ENCODE measurements at regions not wholly inside any gene's neighbourhood (a gene's known extent, or its start where the extent isn't known, plus 50 kb on each side); places are given as distances from the start of the nearest gene placed in this dataset.

DNA sequence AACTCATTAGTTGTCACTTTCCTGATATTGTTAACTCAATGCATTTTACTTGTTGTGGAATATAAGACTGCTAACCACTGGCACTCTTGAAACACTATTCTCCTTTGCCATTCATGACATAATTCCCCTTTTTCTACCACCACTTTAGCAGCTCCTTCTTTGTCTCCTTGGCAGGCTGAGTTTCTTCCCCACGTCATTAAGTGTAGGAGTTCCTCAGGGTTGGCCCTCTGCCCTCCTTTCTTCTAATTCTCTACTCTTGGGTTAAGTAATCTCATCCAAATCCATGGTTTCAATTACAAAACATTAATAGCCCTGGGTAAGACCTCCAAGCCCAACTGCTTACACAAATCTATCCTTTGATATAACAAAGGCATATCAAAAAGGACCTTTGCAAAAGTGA, 175.1 kb downstream of the HGF start:
- Histone ChIP-seq H3K4me2 (ENCODE audit: low read depth, low read length) (no peak overlapping the region), H3K4me1 (ENCODE audit: insufficient read depth, low read length) (no peaks in the 10 kb centered on the region), H3K27me3 (ENCODE audit: control insufficient read depth in 1 of 2, insufficient read depth in 2 of 2, low read length in 2 of 2) (no peaks in the 10 kb centered on the region), H3K79me2 (ENCODE audit: insufficient read depth, low read length) (no peaks in the 10 kb centered on the region), H3K9ac (ENCODE audit: insufficient read depth, low read depth, low read length) (no peak overlapping the region), H3K4me3 (replicated peaks in 1 of 3; ENCODE audit: insufficient read depth in 1 of 3, low read depth in 2 of 3, low read length in 3 of 3) (no peak overlapping the region), H2AFZ (ENCODE audit: low read length) (no peak overlapping the region), H3K27ac (ENCODE audit: extremely low read length, insufficient read depth, low read length) (no peak overlapping the region), H3K9me3 (ENCODE audit: low read length) (no peaks in the 10 kb centered on the region), H3K36me3 (replicated peaks in 1 of 2; ENCODE audit: control insufficient read depth in 1 of 2, insufficient read depth in 2 of 2, low read length in 2 of 2) (no peaks in the 10 kb centered on the region), H4K20me1 (ENCODE audit: insufficient read depth, low read length) (no peaks in the 10 kb centered on the region)
- CTCF ChIA-PET (ENCODE audit: low intra/inter-chr PET ratio, low total read pairs), result no interaction called here
- BruUV-seq (replicated peaks), result no TSS peak
- ATAC-seq, result no peak
- FAIRE-seq, result no peak
- 3% methylated on average over 1 of the region's 1 CpG for WGBS (ENCODE audit: low lambda C conversion rate)
- intact Hi-C loops (cut with micrococcal nuclease; ENCODE audit: unreplicated experiment), result no loop called here
- no peak for DNase-seq (ENCODE audit: low spot score)
- POLR2A ChIA-PET, result no interaction called here
- in situ Hi-C loops (cut with HindIII; ENCODE audit: extremely low pct_ligation_motif_present, low pct_unique_long_range_greater_than_20kb), result no loop called here
- TF ChIP-seq MED13 (CRISPR knock-in tag; IDR thresholded peaks at IDR 0.05) (no peak), ZNF207 (IDR thresholded peaks at IDR 0.05; ENCODE audit: borderline replicate concordance) (no peak), CBX2 (IDR thresholded peaks at IDR 0.05; ENCODE audit: low read depth, low read length) (no peak), CBX2 (CRISPR knock-in tag; IDR thresholded peaks at IDR 0.05; ENCODE audit: low read depth) (no peak), ZNF749 (CRISPR knock-in tag; IDR thresholded peaks at IDR 0.05; ENCODE audit: borderline replicate concordance) (no peak), ZNF292 (CRISPR knock-in tag; IDR thresholded peaks at IDR 0.05; ENCODE audit: borderline replicate concordance, low read depth) (no peak), ZNF256 (CRISPR knock-in tag; conservative IDR thresholded peaks at IDR 0.05) (no peak), ZSCAN29 (CRISPR knock-in tag; conservative IDR thresholded peaks at IDR 0.05) (no peak), RAD51 (IDR thresholded peaks at IDR 0.05; ENCODE audit: borderline replicate concordance) (no peak), HDAC2 (CRISPR knock-in tag; IDR thresholded peaks at IDR 0.05) (no peak)
- TF ChIP-seq, protein P1, sequence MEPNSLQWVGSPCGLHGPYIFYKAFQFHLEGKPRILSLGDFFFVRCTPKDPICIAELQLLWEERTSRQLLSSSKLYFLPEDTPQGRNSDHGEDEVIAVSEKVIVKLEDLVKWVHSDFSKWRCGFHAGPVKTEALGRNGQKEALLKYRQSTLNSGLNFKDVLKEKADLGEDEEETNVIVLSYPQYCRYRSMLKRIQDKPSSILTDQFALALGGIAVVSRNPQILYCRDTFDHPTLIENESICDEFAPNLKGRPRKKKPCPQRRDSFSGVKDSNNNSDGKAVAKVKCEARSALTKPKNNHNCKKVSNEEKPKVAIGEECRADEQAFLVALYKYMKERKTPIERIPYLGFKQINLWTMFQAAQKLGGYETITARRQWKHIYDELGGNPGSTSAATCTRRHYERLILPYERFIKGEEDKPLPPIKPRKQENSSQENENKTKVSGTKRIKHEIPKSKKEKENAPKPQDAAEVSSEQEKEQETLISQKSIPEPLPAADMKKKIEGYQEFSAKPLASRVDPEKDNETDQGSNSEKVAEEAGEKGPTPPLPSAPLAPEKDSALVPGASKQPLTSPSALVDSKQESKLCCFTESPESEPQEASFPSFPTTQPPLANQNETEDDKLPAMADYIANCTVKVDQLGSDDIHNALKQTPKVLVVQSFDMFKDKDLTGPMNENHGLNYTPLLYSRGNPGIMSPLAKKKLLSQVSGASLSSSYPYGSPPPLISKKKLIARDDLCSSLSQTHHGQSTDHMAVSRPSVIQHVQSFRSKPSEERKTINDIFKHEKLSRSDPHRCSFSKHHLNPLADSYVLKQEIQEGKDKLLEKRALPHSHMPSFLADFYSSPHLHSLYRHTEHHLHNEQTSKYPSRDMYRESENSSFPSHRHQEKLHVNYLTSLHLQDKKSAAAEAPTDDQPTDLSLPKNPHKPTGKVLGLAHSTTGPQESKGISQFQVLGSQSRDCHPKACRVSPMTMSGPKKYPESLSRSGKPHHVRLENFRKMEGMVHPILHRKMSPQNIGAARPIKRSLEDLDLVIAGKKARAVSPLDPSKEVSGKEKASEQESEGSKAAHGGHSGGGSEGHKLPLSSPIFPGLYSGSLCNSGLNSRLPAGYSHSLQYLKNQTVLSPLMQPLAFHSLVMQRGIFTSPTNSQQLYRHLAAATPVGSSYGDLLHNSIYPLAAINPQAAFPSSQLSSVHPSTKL (CRISPR knock-in tag; IDR thresholded peaks at IDR 0.05), result no peak
- TF ChIP-seq, protein P2, sequence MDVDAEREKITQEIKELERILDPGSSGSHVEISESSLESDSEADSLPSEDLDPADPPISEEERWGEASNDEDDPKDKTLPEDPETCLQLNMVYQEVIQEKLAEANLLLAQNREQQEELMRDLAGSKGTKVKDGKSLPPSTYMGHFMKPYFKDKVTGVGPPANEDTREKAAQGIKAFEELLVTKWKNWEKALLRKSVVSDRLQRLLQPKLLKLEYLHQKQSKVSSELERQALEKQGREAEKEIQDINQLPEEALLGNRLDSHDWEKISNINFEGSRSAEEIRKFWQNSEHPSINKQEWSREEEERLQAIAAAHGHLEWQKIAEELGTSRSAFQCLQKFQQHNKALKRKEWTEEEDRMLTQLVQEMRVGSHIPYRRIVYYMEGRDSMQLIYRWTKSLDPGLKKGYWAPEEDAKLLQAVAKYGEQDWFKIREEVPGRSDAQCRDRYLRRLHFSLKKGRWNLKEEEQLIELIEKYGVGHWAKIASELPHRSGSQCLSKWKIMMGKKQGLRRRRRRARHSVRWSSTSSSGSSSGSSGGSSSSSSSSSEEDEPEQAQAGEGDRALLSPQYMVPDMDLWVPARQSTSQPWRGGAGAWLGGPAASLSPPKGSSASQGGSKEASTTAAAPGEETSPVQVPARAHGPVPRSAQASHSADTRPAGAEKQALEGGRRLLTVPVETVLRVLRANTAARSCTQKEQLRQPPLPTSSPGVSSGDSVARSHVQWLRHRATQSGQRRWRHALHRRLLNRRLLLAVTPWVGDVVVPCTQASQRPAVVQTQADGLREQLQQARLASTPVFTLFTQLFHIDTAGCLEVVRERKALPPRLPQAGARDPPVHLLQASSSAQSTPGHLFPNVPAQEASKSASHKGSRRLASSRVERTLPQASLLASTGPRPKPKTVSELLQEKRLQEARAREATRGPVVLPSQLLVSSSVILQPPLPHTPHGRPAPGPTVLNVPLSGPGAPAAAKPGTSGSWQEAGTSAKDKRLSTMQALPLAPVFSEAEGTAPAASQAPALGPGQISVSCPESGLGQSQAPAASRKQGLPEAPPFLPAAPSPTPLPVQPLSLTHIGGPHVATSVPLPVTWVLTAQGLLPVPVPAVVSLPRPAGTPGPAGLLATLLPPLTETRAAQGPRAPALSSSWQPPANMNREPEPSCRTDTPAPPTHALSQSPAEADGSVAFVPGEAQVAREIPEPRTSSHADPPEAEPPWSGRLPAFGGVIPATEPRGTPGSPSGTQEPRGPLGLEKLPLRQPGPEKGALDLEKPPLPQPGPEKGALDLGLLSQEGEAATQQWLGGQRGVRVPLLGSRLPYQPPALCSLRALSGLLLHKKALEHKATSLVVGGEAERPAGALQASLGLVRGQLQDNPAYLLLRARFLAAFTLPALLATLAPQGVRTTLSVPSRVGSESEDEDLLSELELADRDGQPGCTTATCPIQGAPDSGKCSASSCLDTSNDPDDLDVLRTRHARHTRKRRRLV (CRISPR knock-in tag; IDR thresholded peaks at IDR 0.05), result no peak
- TF ChIP-seq, protein P3, sequence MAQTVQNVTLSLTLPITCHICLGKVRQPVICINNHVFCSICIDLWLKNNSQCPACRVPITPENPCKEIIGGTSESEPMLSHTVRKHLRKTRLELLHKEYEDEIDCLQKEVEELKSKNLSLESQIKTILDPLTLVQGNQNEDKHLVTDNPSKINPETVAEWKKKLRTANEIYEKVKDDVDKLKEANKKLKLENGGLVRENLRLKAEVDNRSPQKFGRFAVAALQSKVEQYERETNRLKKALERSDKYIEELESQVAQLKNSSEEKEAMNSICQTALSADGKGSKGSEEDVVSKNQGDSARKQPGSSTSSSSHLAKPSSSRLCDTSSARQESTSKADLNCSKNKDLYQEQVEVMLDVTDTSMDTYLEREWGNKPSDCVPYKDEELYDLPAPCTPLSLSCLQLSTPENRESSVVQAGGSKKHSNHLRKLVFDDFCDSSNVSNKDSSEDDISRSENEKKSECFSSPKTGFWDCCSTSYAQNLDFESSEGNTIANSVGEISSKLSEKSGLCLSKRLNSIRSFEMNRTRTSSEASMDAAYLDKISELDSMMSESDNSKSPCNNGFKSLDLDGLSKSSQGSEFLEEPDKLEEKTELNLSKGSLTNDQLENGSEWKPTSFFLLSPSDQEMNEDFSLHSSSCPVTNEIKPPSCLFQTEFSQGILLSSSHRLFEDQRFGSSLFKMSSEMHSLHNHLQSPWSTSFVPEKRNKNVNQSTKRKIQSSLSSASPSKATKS (CRISPR knock-in tag; IDR thresholded peaks at IDR 0.05), result no peak

Data from HepG2 (cell line).